H1 (cell line): ENCODE measurements at regions not wholly inside any gene's neighbourhood (a gene's known extent, or its start where the extent isn't known, plus 50 kb on each side); places are given as distances from the start of the nearest gene placed in this dataset.

Experiments
- EZH2 ChIP-seq: fragments of 200-600 bp; sonication (generic); IDR thresholded peaks from 2 replicates; pipeline ENCODE4 v1.7.1; 2012; ENCODE audit warnings: low read depth, mild to moderate bottlenecking, moderate library complexity, low read length, inconsistent platforms; ENCODE audit not compliant: severe bottlenecking
- GABPA ChIP-seq: IDR thresholded peaks from 2 replicates; pipeline ENCODE4 v1.6.1; 2011; ENCODE audit warnings: mild to moderate bottlenecking, low read length, moderate library complexity, borderline replicate concordance; ENCODE audit not compliant: insufficient read depth
- SAP30 ChIP-seq: fragments of 300-600 bp; sonication (generic); IDR thresholded peaks from 2 replicates; pipeline ENCODE4 v1.7.1; 2012; ENCODE audit warnings: low read length, moderate library complexity, mild to moderate bottlenecking, inconsistent platforms; ENCODE audit not compliant: insufficient read depth, insufficient replicate concordance
- SUZ12 ChIP-seq: fragments of 200-600 bp; sonication (generic); IDR thresholded peaks from 2 replicates; pipeline ENCODE4 v1.6.1; 2012; ENCODE audit warnings: mild to moderate bottlenecking, inconsistent platforms, low read length, moderate library complexity, mixed read lengths
- TBP ChIP-seq: IDR thresholded peaks from 2 replicates; pipeline ENCODE4 v1.6.1; 2011; ENCODE audit warnings: low read depth, low read length, improper control_type of control experiment

GRCh38 chr14:43204816-43205215, 1302.3 kb downstream of the FSCB start (continued):
- TF ChIP-seq EZH2 (no peak), GABPA (no peak), SAP30 (no peak), SUZ12 (no peak), TBP (no peak)
